ENCODE measurements at regions not wholly inside any gene's neighbourhood (a gene's known extent, or its start where the extent isn't known, plus 50 kb on each side); places are given as distances from the start of the nearest gene placed in this dataset.

DNA sequence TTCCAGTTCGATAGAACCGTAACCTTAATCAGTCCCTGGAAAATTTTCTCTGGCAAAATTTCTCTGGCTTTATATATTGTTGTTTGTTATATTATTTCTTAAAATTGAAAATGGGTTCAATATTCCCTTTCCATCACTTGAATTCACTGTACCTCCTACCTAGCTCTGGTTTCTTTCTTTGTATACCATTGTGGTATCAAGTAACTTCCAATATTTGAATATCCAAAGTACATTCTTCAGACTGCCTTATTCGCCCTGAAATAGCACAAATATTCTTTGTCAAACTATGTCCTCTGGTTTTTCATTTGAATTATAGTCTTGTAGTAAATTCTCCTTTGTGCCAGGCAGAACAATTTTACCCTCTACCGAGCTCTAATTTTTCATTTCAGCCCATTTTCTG, 541.6 kb downstream of the REEP3 start:
- TF ChIP-seq, protein P1, sequence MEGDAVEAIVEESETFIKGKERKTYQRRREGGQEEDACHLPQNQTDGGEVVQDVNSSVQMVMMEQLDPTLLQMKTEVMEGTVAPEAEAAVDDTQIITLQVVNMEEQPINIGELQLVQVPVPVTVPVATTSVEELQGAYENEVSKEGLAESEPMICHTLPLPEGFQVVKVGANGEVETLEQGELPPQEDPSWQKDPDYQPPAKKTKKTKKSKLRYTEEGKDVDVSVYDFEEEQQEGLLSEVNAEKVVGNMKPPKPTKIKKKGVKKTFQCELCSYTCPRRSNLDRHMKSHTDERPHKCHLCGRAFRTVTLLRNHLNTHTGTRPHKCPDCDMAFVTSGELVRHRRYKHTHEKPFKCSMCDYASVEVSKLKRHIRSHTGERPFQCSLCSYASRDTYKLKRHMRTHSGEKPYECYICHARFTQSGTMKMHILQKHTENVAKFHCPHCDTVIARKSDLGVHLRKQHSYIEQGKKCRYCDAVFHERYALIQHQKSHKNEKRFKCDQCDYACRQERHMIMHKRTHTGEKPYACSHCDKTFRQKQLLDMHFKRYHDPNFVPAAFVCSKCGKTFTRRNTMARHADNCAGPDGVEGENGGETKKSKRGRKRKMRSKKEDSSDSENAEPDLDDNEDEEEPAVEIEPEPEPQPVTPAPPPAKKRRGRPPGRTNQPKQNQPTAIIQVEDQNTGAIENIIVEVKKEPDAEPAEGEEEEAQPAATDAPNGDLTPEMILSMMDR (IDR thresholded peaks at IDR 0.05; ENCODE audit: low read length): no peak
- no peak for TF ChIP-seq EZH2 (IDR thresholded peaks at IDR 0.05; ENCODE audit: borderline replicate concordance, low read length)
